ENCODE measurements at regions not wholly inside any gene's neighbourhood (a gene's known extent, or its start where the extent isn't known, plus 50 kb on each side); places are given as distances from the start of the nearest gene placed in this dataset.
A peak's percentile ranks its signal among the peaks of the same experiment; 100 is the strongest.
"Not testable (repeated sequence)": the region's sequence is repeated elsewhere in the genome, so short reads cannot be mapped to it uniquely, and the experiment has no call there.

DNA sequence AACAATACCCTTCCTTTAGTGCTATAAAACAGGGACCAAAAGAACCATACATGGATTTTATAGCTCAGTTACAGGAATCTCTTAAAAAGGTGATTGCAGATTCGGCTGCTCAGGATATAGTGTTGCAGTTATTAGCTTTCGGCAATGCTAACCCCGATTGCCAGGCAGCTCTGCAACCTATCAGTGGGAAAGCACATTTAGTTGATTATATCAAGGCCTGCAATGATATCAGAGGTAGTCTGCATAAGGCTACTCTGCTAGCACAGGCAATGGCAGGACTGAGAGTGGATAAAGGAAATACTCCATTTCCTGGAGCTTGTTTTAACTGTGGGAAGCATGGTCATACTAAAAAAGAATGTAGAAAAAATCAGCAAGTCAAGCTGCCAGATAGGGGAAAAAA, 327.7 kb downstream of the REEP3 start:
- H3K4me1 ChIP-seq (ENCODE audit: insufficient read depth, low read length); H3K9me3 ChIP-seq (ENCODE audit: control insufficient read depth, insufficient read depth, low read length); H3K9ac ChIP-seq (ENCODE audit: low read depth, low read length): not testable (repeated sequence)

DNA sequence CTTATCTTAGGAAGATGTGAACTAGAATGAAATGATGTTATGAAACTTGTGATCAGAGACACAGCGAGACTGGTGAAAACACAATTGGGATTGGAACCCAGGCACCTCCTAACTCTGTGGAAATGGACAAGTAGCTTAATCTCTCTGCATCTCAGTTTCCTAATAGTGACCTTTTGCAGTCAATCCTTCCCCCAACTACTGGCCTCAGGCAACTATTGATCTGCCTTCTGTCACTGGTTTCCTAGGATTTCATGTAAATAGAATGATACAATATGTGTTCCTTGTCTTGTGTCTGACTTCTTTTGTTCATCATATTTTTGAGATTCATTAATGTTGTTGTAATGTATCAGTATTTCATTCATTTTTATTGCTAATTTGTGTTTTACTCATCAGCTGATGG, 341.7 kb downstream of the REEP3 start:
- peaks cover 3% of the 10 kb centered on the region; the same call in 1 of the 2 replicates for H3K4me1 ChIP-seq (ENCODE audit: insufficient read depth, low read length)
- H3K9me3 ChIP-seq (ENCODE audit: control insufficient read depth, insufficient read depth, low read length) = no peaks in the 10 kb centered on the region
- no peak overlapping the region for H3K9ac ChIP-seq (ENCODE audit: low read depth, low read length)
- H3K36me3 ChIP-seq (ENCODE audit: insufficient read depth, low read length) = no peaks in the 10 kb centered on the region

More for the DNA sequence above, 327.7 kb downstream of the REEP3 start:
- not testable (repeated sequence) for H3K36me3 ChIP-seq (ENCODE audit: insufficient read depth, low read length)

DNA sequence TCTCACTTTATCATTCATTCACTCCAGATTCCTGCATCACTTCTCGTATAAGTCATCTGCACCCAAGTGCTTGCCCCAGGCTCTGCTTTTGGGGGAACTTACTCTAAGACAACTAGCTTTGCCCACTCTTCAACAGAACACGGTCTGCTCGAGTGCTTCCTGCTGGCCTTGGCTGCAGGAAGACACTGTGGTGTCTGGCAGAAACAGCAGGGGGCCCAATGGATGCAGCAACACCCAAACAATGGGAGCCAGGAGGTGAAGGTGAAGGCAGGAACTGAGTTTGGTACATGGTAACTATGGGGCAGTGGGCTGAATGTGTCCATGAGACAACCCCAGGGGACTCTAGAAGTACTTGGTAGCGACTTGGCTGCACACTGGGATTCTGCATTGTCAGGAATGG, 344.0 kb downstream of the REEP3 start:
- H3K4me1 ChIP-seq (ENCODE audit: insufficient read depth, low read length) = peaks cover 3% of the 10 kb centered on the region; the same call in 1 of the 2 replicates
- no peaks in the 10 kb centered on the region for H3K9me3 ChIP-seq (ENCODE audit: control insufficient read depth, insufficient read depth, low read length)
- no peak overlapping the region for H3K9ac ChIP-seq (ENCODE audit: low read depth, low read length)
- H3K36me3 ChIP-seq (ENCODE audit: insufficient read depth, low read length) = no peaks in the 10 kb centered on the region

DNA sequence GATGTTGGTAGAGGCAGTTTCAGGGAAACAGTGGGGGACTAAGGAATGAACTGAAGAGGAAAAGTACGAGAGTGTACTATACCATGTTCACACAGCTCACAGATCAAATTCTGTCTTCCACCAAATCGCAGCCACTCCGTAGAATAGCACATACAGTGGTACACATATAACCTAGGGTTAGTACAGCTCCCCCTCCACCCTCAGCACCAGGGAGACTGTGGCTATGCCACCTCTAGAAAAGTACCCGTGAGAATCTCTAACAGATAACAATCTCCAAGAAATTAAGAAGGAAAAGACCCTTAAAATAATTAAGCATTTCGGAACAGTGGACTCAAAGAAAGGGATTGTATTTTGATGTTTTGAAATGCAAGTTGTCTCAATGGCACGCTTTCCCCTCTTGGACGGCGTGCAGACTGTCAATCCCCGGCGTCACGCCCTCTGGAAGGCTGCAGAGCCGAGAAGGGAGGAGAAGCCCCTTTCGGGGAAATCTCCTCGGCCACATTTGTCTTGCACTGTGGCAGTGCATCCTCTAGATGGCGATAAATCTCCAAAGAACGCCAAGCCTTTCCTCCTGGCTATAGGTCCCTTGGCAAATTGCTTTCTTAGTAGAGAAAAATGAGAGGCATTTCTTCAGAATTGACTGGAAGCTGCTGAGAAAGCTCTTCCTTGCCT, 345.0 kb downstream of the REEP3 start:
- Histone ChIP-seq H3K36me3 (ENCODE audit: insufficient read depth, low read length) (no peaks in the 10 kb centered on the region), H3K4me1 (ENCODE audit: insufficient read depth, low read length) (peaks cover 3% of the 10 kb centered on the region; the same call in 1 of the 2 replicates), H3K9me3 (ENCODE audit: control insufficient read depth, insufficient read depth, low read length) (no peaks in the 10 kb centered on the region), H3K9ac (ENCODE audit: low read depth, low read length) (peak overlapping the region; percentile 40; the same call in 1 of the 2 replicates)

- H3K9ac ChIP-seq (ENCODE audit: low read depth, low read length) = no peak overlapping the region
- peaks cover 3% of the 10 kb centered on the region; the same call in 1 of the 2 replicates for H3K4me1 ChIP-seq (ENCODE audit: insufficient read depth, low read length)
These were observed 345.5 kb downstream of the REEP3 start for GRCh38 chr10:63866747-63867140.

DNA sequence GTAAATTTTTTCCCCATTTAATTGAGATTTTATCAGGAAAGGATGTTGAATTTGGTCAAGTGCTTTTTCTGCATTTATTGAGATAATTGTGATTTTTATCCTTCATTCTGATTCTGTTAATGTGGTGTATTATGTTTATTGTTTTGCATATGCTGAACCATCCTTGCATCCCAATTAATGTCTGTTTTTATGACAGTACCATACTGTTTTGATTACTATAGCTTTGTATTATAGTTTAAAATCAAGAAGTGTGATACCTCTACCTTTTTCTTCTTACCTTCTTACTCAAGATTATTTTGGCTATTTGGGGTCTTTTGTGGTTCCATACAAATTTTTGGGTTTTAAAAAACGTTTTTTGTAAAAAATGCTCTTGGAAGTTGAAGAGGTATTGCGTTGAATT, 357.2 kb downstream of the REEP3 start:
- H3K4me1 ChIP-seq (ENCODE audit: insufficient read depth, low read length) = peaks cover under 1% of the 10 kb centered on the region; the same call in 1 of the 2 replicates
- no peaks in the 10 kb centered on the region; the same call in 1 of the 2 replicates for H3K9me3 ChIP-seq (ENCODE audit: control insufficient read depth, insufficient read depth, low read length)
- H3K9ac ChIP-seq (ENCODE audit: low read depth, low read length) = no peak overlapping the region
- H3K36me3 ChIP-seq (ENCODE audit: insufficient read depth, low read length) = no peaks in the 10 kb centered on the region

More at GRCh38 chr10:63866747-63867140, 345.5 kb downstream of the REEP3 start:
- no peaks in the 10 kb centered on the region for H3K9me3 ChIP-seq (ENCODE audit: control insufficient read depth, insufficient read depth, low read length)
- no peaks in the 10 kb centered on the region for H3K36me3 ChIP-seq (ENCODE audit: insufficient read depth, low read length)

GRCh38 chr10:63883861-63884260, 362.7 kb downstream of the REEP3 start:
- Histone ChIP-seq H3K36me3 (ENCODE audit: insufficient read depth, low read length) (no peaks in the 10 kb centered on the region), H3K4me1 (ENCODE audit: insufficient read depth, low read length) (peaks cover 4% of the 10 kb centered on the region; the same call in 1 of the 2 replicates), H3K9me3 (ENCODE audit: control insufficient read depth, insufficient read depth, low read length) (no peaks in the 10 kb centered on the region), H3K9ac (ENCODE audit: low read depth, low read length) (no peak overlapping the region)

DNA sequence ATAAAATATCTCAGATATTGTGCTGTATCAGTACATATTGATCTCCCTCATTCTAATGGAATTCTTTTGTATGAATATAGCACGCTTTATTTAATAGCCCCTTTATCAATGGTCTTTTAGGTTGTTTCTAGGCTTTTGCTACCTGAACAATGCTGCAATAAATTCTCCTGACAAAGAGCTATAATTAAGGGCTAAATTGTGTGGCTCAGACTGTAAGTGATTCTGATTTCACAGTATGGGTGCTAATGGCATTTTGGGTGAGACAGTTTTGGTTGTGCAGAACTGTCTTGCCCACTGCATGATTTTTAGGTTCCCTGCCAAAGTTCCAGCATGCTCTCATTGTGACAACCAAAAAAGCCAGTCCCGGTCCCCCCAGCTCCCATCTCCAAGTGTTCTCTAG, 363.2 kb downstream of the REEP3 start:
- Histone ChIP-seq H3K9me3 (ENCODE audit: control insufficient read depth, insufficient read depth, low read length) (no peaks in the 10 kb centered on the region), H3K9ac (ENCODE audit: low read depth, low read length) (no peak overlapping the region), H3K36me3 (ENCODE audit: insufficient read depth, low read length) (no peaks in the 10 kb centered on the region), H3K4me1 (ENCODE audit: insufficient read depth, low read length) (peaks cover 4% of the 10 kb centered on the region; the same call in 1 of the 2 replicates)

DNA sequence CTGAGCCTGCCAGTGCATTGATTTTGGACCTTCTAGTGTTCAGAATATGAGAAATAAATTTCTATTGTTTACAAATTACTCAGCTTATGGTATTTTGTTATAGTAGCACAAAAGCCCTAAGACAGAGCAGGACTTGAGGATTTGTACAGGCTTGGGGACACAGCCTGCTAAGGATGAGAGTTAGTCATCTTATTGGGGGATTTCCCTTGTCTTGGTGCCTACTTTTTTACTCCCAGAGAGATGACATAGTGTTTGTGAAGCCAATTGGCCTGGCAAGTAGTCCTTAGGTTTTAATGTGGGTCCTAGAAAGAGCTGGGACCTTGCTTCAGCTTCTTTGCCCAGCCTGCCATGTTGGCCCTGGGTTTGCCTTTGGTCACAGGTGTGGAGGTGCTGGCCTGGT, 364.0 kb downstream of the REEP3 start:
- Histone ChIP-seq H3K9ac (ENCODE audit: low read depth, low read length) (no peak overlapping the region), H3K9me3 (ENCODE audit: control insufficient read depth, insufficient read depth, low read length) (no peaks in the 10 kb centered on the region), H3K4me1 (ENCODE audit: insufficient read depth, low read length) (peaks cover 4% of the 10 kb centered on the region; the same call in 1 of the 2 replicates), H3K36me3 (ENCODE audit: insufficient read depth, low read length) (no peaks in the 10 kb centered on the region)

GRCh38 chr10:63886281-63887022, 365.3 kb downstream of the REEP3 start:
- H3K9me3 ChIP-seq (ENCODE audit: control insufficient read depth, insufficient read depth, low read length) = no peaks in the 10 kb centered on the region
- H3K4me1 ChIP-seq (ENCODE audit: insufficient read depth, low read length) = peaks cover 4% of the 10 kb centered on the region; the same call in 1 of the 2 replicates
- no peaks in the 10 kb centered on the region for H3K36me3 ChIP-seq (ENCODE audit: insufficient read depth, low read length)
- no peak overlapping the region for H3K9ac ChIP-seq (ENCODE audit: low read depth, low read length)

GRCh38 chr10:63887023-63887589, 365.9 kb downstream of the REEP3 start:
- Histone ChIP-seq H3K36me3 (ENCODE audit: insufficient read depth, low read length) (no peaks in the 10 kb centered on the region), H3K9ac (ENCODE audit: low read depth, low read length) (no peak overlapping the region), H3K9me3 (ENCODE audit: control insufficient read depth, insufficient read depth, low read length) (no peaks in the 10 kb centered on the region), H3K4me1 (ENCODE audit: insufficient read depth, low read length) (peaks cover 4% of the 10 kb centered on the region; the same call in 1 of the 2 replicates)

- peaks cover 4% of the 10 kb centered on the region; the same call in 1 of the 2 replicates for H3K4me1 ChIP-seq (ENCODE audit: insufficient read depth, low read length)
- H3K36me3 ChIP-seq (ENCODE audit: insufficient read depth, low read length) = no peaks in the 10 kb centered on the region
- H3K9me3 ChIP-seq (ENCODE audit: control insufficient read depth, insufficient read depth, low read length) = no peaks in the 10 kb centered on the region
- H3K9ac ChIP-seq (ENCODE audit: low read depth, low read length) = no peak overlapping the region
These were observed 366.6 kb downstream of the REEP3 start for GRCh38 chr10:63887600-63888370.

- Histone ChIP-seq H3K9ac (ENCODE audit: low read depth, low read length) (no peak overlapping the region), H3K9me3 (ENCODE audit: control insufficient read depth, insufficient read depth, low read length) (no peaks in the 10 kb centered on the region), H3K36me3 (ENCODE audit: insufficient read depth, low read length) (no peaks in the 10 kb centered on the region), H3K4me1 (ENCODE audit: insufficient read depth, low read length) (no peaks in the 10 kb centered on the region)
These were observed 368.6 kb downstream of the REEP3 start for GRCh38 chr10:63889803-63890202.

DNA sequence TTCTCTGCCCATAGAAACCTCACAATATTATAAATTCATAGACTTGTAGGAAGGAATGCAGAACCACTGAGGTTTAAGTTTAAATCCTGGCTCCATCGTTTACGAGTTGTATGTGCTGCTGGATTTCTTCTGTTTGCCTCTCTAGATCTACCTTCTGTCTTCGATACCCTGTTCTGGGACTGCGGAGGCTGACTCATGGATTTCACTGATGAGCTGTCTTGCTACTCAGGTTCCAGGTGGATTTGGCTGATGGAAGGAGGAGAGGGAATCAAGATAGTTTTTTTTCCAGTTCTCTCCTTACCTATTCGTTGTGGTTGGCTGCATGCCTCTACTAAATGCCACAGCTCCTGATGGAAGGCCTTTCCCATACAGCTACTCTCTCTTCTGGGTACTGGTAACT, 375.8 kb downstream of the REEP3 start:
- Histone ChIP-seq H3K4me1 (ENCODE audit: insufficient read depth, low read length) (peaks cover 11% of the 10 kb centered on the region), H3K9me3 (ENCODE audit: control insufficient read depth, insufficient read depth, low read length) (no peaks in the 10 kb centered on the region), H3K36me3 (ENCODE audit: insufficient read depth, low read length) (no peaks in the 10 kb centered on the region), H3K9ac (ENCODE audit: low read depth, low read length) (no peak overlapping the region)

All from ES-I3 (cell line).